Tibial artery (tissue), 4 donors: ENCODE measurements at regions not wholly inside any gene's neighbourhood (a gene's known extent, or its start where the extent isn't known, plus 50 kb on each side); places are given as distances from the start of the nearest gene placed in this dataset.

ENCODE experiments used
- DNase-seq, 2 donors: peaks; one replicate each; pipeline ENCODE4 v3.0.0-alpha.2; 2019
- H3K27ac ChIP-seq, 2 donors: fragments of 200-600 bp; sonication (generic) in 1 of 2; 1 replicate in 1 of 2; 2 replicates in 1 of 2; pipeline ENCODE4 v1.5.1; 2018 to 2019; ENCODE audit warnings: mild to moderate bottlenecking in 1 of 2
- H3K27me3 ChIP-seq, 2 donors: fragments of 200-600 bp; sonication (generic) in 1 of 2; one replicate each; pipeline versions ENCODE4 v1.5.1 to v1.6.0; 2016 to 2019
- H3K36me3 ChIP-seq, 3 donors: fragments of 200-600 bp; sonication (generic) in 2 of 3; one replicate each; pipeline ENCODE4 v1.5.1; 2016 to 2019; ENCODE audit warnings: mild to moderate bottlenecking in 2 of 3
- H3K4me1 ChIP-seq, 4 donors: fragments of 200-600 bp; sonication (generic) in 2 of 4; 1 replicate in 3 of 4; 2 replicates in 1 of 4; pipeline ENCODE4 v1.5.1; 2016 to 2019
- H3K4me3 ChIP-seq, 2 donors: fragments of 200-600 bp; sonication (generic) in 1 of 2; 1 replicate in 1 of 2; 2 replicates in 1 of 2; pipeline ENCODE4 v1.5.1; 2018 to 2019; ENCODE audit warnings: mild to moderate bottlenecking in 2 of 2
- H3K9me3 ChIP-seq, 3 donors: fragments of 200-600 bp; sonication (generic) in 1 of 3; one replicate each; pipeline ENCODE4 v1.5.1; 2016 to 2019
- intact Hi-C: fragments of 100-400 bp; cut with DNase I; formaldehyde crosslinking; loops from one replicate; pipeline ENCODE4 v1.15.0; 2023; ENCODE audit warnings: low total_unique reads
- TF ChIP-seq, protein P1 (sequence below), 2 experiments: fragments of 200-600 bp in 1 of 2; fragments of 450-650 bp in 1 of 2; IDR thresholded peaks; one replicate each; pipeline ENCODE4 v1.5.1; 2017 to 2019; ENCODE audit warnings: antibody characterized with exemption in 2 of 2, mild to moderate bottlenecking in 1 of 2, moderate library complexity in 1 of 2

DNA sequence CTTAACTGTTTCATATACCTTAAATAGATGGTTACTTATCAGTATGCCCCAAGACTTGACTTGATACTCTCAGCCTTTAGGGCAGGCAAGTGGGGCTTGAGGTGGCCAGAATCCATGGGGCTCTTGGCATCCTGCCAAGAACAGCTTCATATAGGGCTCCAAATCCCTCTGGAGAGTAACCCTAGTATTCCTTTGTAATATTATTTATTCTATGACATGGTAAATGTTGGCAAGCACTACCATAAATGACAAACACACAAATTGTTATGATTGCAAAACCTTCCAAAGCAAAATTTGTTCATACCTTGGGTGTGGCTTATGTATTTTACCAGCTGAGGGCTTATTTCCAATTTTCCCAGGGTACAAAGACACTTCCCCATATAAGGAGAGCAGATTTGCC is 257.4 kb upstream of the TRPC7 start:
- Histone ChIP-seq H3K4me3 (no peak overlapping the region), H3K36me3 (no peaks in the 10 kb centered on the region), H3K4me1 (no peaks in the 10 kb centered on the region), H3K27me3 (no peaks in the 10 kb centered on the region), H3K27ac (no peak overlapping the region), H3K9me3 (no peaks in the 10 kb centered on the region)
- DNase-seq: no peak
- TF ChIP-seq, protein P1, sequence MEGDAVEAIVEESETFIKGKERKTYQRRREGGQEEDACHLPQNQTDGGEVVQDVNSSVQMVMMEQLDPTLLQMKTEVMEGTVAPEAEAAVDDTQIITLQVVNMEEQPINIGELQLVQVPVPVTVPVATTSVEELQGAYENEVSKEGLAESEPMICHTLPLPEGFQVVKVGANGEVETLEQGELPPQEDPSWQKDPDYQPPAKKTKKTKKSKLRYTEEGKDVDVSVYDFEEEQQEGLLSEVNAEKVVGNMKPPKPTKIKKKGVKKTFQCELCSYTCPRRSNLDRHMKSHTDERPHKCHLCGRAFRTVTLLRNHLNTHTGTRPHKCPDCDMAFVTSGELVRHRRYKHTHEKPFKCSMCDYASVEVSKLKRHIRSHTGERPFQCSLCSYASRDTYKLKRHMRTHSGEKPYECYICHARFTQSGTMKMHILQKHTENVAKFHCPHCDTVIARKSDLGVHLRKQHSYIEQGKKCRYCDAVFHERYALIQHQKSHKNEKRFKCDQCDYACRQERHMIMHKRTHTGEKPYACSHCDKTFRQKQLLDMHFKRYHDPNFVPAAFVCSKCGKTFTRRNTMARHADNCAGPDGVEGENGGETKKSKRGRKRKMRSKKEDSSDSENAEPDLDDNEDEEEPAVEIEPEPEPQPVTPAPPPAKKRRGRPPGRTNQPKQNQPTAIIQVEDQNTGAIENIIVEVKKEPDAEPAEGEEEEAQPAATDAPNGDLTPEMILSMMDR (IDR thresholded peaks at IDR 0.05): no peak
- intact Hi-C loops: no loop called here

DNA sequence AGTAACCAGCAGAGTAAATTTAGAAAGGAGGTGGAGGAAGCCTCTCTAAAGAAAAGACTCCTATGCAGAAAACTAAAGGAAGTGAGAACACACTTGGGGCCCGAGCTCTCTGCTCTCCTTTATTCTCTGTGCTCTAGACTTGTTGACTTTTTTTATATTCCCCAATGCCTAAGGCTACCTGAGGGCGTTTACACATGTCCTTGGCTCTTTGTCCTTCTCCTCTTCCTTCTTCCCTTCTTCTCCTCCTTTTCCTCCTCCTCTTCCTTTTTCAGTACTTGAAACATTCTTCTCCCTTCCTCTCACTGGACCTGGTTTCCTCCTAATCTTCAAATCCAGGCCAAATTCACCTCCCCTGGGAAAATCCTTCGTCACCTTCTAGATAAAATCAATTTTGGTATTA is 256.4 kb upstream of the TRPC7 start:
- TF ChIP-seq, protein P1 (IDR thresholded peaks at IDR 0.05): no peak
- Histone ChIP-seq H3K9me3 (no peaks in the 10 kb centered on the region), H3K27ac (no peak overlapping the region), H3K4me3 (no peak overlapping the region), H3K4me1 (no peaks in the 10 kb centered on the region), H3K36me3 (no peaks in the 10 kb centered on the region), H3K27me3 (no peaks in the 10 kb centered on the region)
- intact Hi-C loops: no loop called here
- DNase-seq: no peak

DNA sequence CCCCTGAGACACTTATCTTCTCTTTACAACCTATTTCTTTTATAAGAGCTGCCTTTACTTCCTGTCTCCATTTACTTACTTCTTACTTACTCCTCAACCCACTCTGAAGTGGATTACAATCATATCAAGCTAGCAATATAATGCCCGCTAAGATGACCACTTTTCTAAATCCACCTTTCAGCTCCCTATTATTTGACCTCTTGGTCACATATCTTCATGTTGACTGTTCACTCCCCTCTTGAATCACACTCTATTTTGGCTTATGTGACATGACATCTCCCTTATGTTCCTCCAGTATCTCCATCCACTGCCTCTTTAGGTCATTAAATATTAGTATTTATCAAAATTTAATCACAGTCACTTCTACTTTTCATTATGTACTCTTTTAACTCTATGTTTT is 255.3 kb upstream of the TRPC7 start:
- Histone ChIP-seq H3K27ac (no peak overlapping the region), H3K27me3 (no peaks in the 10 kb centered on the region), H3K4me1 (no peaks in the 10 kb centered on the region), H3K4me3 (no peak overlapping the region), H3K36me3 (no peaks in the 10 kb centered on the region), H3K9me3 (no peaks in the 10 kb centered on the region)
- no peak for DNase-seq
- TF ChIP-seq, protein P1 (IDR thresholded peaks at IDR 0.05): no peak
- intact Hi-C loops: no loop called here

DNA sequence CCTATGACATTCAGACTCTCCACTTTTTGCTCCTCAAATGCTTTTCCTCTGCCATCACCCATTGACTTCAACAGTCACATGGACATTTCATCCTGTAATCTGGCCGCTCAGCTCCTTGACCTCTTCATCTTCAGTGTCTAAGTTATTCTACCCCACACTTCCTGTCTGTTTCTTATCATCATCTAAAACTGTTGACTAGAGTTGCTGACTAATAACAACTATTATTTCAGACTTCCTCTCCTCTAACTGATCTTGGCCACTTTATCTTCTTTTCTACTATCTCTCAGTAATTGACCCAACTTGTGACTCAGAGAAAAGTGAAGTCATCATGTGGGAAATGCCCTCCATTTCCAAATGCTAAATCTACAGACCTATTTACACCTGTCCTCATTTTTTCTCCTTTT is 254.7 kb upstream of the TRPC7 start:
- Histone ChIP-seq H3K27ac (no peak overlapping the region), H3K4me1 (no peaks in the 10 kb centered on the region), H3K9me3 (no peaks in the 10 kb centered on the region), H3K36me3 (no peaks in the 10 kb centered on the region), H3K27me3 (no peaks in the 10 kb centered on the region), H3K4me3 (no peak overlapping the region)
- intact Hi-C loops: no loop called here
- no peak for DNase-seq
- TF ChIP-seq, protein P1 (IDR thresholded peaks at IDR 0.05): no peak

DNA sequence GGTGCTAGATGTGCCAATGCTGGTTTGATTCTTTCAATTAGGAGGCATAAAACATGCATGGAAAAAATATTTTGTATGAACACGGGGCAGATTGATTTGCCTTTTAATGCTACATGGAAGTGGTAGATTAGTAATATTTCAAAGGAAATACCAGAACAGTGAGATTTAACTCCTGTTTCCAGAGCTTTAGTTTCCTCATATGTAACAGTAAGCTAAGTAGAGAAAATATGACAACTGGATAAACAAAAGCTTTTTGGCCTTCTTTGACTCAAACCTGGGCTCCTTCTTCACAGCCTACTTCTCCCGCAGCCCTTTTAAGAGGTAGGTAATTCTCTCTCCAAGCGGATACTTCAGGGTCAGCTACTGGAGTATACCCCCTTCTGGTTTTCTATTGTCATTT is 254.2 kb upstream of the TRPC7 start:
- Histone ChIP-seq H3K36me3 (no peaks in the 10 kb centered on the region), H3K27me3 (no peaks in the 10 kb centered on the region), H3K4me1 (no peaks in the 10 kb centered on the region), H3K27ac (no peak overlapping the region), H3K9me3 (no peaks in the 10 kb centered on the region), H3K4me3 (no peak overlapping the region)
- DNase-seq: no peak
- intact Hi-C loops: no loop called here
- TF ChIP-seq, protein P1 (IDR thresholded peaks at IDR 0.05): no peak
